GM18520 (cell line): ENCODE measurements at regions not wholly inside any gene's neighbourhood (a gene's known extent, or its start where the extent isn't known, plus 50 kb on each side); places are given as distances from the start of the nearest gene placed in this dataset.
A peak's percentile ranks its signal among the peaks of the same experiment; 100 is the strongest.
"Not testable (repeated sequence)": the region's sequence is repeated elsewhere in the genome, so short reads cannot be mapped to it uniquely, and the experiment has no call there.

Experiments used
- ATAC-seq: cut with Tn5 transposase; IDR thresholded peaks from one replicate; pipeline ENCODE4 v1.9.1; 2021; ENCODE audit not compliant: unreplicated experiment

DNA sequence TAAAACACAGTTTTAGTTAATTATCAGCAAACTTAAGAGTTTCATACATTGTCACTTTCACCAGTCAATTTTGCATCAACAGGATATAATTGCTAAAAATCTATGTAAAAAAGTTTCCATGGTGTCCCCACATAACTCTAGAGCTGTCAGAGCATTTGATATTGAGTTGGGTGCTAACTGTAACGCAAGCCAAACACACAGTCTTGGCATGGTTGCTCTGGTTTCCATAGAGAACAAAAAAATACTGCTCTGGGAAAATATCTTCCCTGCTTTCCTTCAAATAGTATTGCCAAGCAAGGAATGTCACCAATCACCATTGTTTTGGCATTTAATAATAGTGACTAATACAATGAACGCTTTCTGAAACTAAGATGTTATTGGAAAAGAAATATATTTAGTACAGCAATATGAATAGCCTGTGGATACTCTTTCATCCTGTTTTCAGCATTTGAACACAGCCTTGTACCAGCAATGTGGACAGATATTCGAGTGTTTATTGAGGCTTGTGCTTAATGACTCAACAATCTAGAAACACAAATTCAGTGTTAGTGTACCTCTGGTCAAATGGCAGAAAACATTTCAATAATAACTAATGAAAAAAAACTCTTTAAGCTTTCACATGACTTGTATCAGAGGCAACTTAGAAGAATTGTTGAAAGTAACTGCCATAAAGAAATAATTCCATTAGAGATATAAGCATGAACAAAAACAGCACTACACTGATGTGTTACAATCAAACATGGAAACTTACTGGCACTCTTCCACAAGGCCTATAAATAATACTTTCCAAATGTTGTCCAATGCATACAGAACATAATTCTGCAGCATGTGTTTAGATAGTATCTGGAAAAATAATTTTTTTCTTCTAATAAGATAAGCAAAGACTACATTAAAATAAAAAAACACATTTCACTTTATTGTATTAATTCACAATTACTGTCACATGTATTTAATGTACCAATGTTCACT lies 1469.5 kb upstream of the CELF2 start:
- no peak for ATAC-seq

DNA sequence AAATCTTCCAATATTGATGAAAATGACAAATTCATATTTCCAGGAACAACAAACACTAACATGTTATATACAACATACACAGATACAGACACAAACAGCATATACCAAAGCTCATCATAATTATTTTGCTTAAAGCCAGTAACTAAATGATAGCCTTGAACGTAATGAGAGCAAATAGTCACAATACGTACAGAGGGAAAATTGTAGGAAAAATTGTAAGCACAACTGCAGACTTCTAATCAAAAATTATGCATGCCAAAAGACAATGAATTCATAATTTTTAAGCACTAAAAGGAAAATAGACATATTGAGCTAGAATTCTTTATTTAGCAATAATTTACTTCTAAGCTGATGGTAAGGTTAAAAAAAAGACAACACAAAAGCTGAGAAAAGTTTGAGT lies 1466.9 kb upstream of the CELF2 start:
- no peak for ATAC-seq

DNA sequence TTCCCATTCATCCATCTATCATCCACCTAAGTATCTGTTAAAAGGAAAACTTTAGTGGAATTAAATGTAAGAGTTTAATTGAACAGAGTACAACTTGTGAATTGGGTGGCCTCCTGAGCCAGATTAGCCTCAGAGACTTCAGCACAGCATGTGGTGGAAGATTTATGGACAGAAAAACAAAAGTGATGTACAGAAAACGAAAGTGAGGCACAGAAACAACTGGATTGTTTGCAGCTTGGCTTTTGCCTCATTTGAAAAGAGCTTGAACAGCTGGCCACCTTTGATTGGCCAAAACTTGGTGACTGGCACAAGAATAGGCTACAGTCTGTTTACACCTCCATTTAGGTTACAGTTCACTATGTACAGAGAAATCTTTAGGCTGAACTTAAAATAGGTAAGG lies 1463.4 kb upstream of the CELF2 start:
- no peak for ATAC-seq

DNA sequence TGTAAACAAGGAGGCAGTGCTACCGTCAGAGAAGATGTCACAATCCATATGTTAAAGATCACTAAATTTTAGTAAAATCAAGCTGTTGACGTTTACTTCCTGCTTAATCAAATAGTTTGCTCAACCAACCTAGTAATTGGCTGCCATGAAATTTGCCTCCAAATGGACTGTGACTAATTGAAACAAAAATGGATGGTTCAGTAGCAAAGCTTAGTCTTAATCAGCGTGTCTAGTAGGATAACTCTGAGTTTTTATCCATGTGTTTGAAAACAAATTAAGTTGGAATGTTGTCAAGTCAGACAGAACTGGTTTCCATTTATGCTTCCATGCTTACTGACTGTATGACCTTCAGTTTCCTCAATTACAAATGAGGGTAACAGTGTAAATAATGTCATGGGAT lies 1456.7 kb upstream of the CELF2 start:
- no peak for ATAC-seq

DNA sequence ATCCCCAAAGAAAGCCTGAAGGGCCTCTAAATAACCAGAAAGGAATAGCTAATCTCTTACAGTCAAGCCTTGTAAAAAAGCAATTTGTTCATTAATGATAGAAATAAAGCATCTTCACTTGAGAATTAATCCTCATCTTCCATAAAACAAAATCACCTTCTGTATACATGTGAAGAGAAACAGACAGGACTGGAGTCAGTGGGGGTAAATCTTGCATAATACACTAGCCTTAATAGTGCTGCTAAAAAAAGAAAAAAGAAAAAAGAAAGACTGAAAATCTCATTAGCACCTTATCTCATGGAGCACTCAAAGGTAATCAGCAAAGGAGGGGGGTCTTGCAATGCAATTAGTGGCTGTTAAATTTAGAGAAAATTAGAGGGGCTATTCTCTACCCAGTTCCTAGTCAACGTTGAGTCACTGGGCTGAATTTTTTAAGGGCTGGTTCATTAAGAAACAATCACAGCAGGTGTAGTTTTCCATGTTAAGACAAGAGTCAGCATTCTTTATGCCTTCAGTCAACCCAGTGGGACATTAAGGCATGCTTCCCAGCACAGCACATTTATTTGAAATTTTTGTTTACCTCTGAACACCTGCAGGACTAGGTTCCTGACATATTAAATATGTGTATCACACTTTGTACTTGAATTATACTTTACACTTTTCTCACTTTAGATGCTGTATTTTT lies 1455.7 kb upstream of the CELF2 start:
- no peak for ATAC-seq

DNA sequence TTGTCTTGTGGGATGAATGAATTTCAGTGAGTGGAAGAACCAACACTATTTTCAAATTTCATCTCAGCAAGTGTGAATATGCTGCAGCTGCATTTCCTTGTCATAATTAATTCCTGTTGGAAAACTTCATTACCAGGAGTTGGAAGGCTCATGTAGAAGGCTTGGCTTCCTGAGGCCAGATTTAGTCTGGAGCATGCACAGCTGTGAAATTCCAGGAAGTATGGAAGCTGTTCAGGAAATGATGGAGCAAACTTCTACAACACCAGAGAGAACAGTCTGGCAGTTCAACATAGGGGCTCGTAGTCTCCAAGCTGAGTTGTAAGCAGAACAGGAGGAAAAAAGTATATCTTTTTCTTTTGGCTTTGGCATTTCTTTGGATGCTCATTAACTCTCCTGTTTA lies 1439.9 kb upstream of the CELF2 start:
- ATAC-seq, result no peak

DNA sequence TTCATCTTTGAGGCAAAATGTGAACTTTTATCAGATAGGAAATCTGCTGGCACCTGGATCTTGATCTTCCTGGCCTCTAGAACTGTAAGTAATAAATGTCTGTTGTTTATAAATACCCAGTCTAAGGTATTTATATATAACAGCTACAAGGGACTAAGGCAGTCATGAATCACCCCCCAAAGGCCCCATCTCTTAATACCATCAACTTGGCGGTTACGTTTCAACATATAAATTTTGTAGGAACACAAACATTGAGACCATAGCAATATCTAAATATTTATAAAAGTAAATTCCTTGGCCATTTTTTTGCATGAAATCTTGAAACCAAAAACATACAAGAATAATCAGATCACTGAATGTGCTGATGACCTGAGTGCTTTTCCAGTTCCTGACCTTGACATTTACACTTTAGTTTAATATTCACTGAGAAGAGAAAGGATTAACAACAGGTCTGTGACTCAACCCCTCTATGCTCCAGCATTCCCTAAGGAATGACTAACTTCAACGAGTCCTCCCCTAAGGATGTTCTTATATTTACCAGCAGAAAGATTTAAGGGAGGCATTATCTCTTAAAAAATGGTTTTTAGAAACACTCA lies 1438.5 kb upstream of the CELF2 start:
- ATAC-seq, result no peak

DNA sequence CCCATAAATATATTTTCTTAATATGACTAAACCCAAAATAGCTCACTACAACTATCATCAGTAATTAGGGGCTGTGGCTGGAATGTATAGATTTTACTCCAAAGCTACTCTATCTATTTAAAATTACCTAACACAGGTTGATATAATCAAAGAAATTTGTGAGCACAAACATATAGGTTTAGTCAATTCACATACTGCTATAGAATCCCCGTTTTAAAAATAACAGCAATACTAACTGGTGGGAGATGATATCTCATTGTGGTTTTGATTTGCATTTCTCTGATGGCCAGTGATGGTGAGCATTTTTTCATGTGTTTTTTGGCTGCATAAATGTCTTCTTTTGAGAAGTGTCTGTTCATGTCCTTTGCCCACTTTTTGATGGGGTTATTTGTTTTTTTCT lies 1434.9 kb upstream of the CELF2 start:
- not testable (repeated sequence) for ATAC-seq

DNA sequence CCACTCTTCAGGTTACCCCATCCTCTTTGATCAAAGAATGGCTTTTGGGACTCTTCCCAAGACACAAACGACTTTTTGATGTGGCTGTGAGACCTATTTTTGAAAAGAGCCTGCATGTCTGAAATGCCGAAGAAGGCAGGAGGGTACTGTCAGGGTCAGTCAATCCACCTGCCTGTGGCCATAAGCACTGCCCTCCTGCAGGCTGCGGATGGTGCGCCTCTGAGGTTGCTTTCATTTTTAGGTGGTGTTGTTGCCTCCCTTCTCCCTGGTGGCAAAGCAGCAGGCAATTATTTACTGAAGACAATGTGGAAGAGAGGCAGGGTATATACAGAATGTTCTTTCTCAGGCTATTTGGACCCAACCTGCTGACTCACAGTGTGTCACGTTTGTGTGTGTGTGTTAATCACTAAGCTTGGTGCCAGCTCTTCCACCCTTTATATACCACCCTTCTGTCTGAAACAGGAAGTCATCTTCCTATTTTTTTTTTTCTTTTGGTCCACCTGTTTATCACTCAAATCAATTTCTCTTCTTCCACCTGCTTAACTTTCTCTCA lies 1421.2 kb upstream of the CELF2 start:
- ATAC-seq, result no peak

DNA sequence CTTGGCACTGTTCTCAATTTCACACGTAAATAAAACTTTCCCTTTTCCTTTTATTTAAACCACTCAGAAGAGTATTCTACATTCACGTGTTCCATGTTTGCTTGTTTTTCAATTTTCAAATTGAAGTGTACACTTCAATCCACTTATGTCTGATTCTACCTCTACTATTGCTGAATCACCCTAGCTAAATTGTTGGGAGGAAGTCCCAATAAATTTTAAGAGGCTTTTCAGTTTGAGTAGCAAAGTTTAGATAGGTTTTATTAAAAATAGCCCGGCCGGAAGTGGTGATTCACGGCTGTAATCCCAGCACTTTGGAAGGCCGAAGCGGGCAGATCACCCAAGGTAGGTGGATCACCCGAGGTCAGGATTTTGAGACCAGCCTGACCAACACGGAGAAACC lies 1414.7 kb upstream of the CELF2 start:
- no peak for ATAC-seq

DNA sequence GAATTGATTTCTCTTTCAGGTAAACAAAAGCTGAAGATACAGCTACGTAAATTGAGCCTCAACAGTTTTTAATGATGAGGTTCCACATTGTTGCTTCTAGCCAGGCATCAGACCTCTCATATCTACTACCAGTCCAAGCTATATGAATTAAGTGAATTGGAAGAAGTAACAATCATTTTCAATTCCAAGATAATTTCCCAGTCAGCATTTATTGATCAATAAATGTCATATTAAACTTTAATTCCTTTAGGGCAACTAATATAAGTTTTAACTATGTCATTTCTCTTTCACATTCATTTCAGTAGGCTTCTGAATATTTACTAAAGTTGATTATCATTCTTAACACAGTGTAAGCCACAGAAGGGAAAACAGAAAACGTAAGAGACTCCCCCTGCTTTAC lies 1413.7 kb upstream of the CELF2 start:
- no peak for ATAC-seq

DNA sequence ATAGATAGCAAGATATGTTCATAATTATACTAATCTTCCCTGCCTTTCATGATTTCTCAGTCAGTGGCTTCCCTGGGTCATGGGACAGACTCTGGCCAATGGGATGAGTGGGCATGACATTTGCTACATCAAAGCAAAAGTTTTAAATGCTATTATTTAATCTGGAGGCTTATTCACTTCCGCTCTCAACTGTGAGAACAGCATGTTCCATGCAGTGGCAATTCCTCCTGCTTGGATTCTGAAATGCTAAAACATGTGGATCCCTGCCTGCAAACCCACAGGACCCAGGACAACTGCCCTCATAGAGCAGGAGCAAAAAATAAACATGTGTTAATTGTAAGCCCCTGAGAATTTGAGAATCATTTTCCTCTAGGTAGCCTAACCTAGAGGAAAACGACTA lies 1412.4 kb upstream of the CELF2 start:
- no peak for ATAC-seq

DNA sequence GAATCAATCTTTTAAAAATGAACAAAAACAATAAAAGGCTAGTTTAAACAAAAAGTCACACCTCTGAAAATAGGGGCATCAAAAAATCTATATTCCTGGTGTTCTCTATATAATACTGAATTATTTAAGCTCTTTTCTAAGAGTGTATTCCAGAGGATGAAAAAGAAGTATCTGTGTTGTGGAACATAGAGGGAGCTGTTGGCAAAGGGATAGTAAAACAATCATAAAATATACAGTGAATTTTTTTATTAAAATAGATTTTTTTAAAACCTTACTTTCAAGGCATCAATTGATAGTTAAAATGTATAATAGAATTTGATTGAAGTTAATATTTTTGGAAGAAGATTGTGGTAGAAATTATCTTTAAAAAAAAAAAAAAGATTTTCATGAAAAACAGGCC lies 1409.1 kb upstream of the CELF2 start:
- ATAC-seq, result no peak

DNA sequence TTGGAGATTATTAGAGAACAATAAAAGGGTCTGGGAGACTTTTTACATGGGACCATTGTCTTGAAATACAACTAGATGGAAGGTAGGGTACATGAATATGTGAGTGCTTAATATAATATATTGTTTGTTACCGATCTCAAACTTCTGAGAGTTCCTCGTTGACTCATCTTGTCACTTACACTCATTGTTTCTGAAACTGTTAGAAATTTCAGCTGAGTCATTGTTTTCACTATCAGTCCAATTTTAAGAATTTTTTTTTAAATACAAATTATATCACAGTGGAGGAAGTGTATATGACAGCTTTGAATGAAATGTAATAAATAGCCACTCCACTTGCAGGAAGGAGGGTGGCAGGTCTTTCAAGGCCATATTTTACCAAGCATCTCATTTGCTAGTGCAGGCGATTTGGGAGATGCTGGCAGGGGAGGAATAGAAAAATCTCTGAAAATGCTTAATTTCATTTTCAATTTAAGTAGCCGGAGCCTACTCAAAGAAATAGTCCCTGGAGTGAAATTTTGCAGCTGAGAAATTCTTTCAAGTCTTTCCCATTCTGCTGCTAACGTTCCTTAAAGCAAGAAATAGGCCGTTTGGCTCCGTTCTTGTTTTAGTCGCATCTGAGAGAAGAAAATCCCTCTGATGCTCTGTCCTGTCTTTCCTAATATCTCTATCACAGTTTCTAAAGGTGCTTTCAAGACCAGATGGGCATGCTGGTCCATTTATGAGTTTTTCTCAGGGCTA lies 1404.2 kb upstream of the CELF2 start:
- ATAC-seq, result peak; percentile 84

DNA sequence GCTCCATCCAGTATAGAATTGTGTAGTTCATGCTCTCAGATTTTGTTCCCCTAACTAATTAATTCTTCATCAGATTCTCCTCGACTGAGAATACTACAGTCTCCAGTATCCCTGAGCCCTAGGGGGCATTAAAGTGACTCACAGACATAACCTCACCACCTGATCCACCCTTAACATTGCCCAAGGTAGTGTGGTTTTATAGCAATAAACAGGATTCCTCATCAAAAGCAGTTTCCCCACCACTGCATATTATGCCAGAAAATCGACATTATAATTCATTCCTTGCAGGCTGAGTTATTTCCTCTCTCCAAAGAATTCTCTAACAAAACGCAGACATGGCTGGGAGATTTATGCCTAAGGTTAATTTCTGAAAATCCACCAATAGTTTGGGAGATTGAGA lies 1402.5 kb upstream of the CELF2 start:
- no peak for ATAC-seq

DNA sequence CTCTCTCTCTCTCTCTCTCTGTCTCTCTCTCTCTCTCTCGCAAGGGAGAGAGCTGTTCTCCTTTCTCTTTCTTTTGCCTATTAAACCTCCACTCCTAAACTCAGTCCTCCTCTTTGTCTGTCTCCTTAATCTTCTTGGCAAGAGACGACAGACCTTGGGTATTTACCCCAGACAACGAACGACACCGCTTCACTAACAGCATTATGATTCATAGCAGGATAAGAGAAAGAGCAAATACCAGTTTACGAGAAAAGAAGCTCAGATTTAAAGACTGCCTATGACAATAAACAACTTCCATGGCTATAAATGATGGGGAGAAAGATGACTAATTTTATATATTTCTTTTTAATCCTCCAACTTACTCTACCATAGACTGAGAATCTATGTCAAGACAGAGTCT lies 1396.5 kb upstream of the CELF2 start:
- no peak for ATAC-seq

DNA sequence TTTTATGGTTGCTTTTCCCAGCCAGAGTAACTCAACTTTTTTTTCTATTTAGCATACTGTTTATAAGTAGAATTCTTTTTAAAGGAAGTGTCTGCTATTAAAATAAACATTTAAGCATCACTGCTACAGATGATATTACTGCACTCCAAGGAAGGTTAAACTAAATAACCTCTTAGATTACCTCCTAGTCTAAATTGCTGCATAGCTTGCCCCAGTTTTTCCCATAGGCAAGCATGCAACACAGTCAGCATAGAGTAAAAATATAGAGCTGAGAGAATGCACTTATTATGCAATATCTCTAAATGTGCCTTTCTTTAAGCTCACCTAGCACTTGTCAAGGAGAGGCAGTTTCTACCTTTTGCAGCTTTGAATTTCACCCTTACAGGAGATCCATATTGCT lies 1392.4 kb upstream of the CELF2 start:
- no peak for ATAC-seq

DNA sequence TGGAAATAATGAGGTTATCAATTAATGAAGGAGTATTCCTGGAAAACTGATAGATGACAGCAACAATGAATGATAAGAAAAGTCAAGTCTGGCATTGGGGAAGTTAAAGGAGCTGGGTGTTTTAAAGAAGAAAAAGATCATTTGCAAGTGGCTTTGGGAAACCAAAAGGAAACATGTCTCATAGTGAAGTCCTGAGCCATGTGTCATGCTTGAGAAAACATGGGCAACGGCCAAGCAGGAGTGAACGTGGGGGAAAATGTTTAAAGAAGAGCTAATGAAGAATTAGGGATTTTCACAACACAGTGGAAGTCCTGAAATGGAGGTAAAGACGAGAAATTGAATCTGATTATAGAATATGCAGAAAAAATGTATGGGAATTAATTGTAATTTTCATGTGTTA lies 1383.2 kb upstream of the CELF2 start:
- no peak for ATAC-seq

DNA sequence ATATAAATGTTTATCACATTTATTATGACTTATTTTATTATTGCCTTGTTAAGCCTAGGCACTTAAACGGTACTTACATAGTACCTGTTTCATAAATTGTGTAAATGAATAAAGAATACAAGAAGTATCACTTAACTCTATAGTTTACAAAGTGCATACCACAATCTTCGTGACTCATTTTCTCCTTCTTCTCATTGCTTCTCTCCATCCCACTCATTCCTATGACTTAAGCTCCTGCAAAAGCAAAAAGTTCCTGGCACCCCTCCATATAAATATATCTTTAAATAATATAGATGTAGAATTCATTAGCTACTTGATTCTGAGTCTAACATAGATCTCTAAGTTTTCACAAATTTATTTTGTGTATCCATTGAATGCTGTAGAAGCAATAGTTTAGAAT lies 1382.0 kb upstream of the CELF2 start:
- ATAC-seq, result no peak

DNA sequence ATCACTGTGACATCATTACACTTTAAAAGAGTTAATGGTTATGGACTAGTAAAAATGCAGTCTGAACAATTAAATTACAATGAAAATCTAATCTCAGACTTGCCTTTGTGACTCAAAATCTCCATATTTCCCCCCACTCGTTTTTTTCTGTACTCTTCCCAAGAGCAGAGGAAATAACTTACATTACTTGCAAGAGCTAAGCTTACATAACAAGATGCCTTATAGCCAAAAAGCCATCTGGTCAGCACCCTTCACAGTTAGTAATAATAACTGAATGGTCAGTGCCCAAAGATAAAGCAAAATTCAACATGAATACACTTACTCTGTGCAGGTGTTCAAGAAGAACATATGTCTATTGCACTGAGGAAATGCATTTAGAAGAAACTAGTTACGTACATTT lies 1381.5 kb upstream of the CELF2 start:
- no peak for ATAC-seq

DNA sequence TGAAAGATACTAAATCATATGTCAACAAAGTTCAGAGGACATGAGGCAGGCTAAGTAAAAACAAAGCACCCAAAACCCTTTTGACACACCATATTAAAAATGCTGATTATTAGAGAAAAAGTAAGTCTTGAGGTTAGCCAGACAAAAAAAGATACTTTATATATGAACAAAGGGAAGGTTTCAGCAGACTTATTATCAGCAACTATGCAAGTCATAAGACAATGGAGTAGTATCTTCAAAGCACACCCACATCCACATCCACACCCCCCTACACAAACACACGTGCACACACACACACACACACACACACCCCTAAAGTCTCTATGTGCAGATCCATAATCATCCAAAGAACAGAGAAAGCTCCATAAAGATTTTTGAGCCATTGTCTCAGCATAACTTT lies 1373.9 kb upstream of the CELF2 start:
- ATAC-seq, result no peak
